Activated naive CD8-positive, alpha-beta T cell (primary cell): ENCODE measurements at regions not wholly inside any gene's neighbourhood (a gene's known extent, or its start where the extent isn't known, plus 50 kb on each side); places are given as distances from the start of the nearest gene placed in this dataset.

Source experiments
- H3K27ac Mint-ChIP-seq: one replicate; pipeline ENCODE4 v1.8.0; 2021; ENCODE audit warnings: mixed read lengths
- H3K27me3 Mint-ChIP-seq: one replicate; pipeline ENCODE4 v1.8.0; 2021; ENCODE audit warnings: mixed read lengths
- H3K36me3 Mint-ChIP-seq: one replicate; pipeline ENCODE4 v1.8.0; 2021; ENCODE audit warnings: mixed read lengths
- H3K4me1 Mint-ChIP-seq: one replicate; pipeline ENCODE4 v1.8.0; 2021; ENCODE audit warnings: low read depth, mixed read lengths
- H3K4me3 Mint-ChIP-seq: one replicate; pipeline ENCODE4 v1.8.0; 2021; ENCODE audit warnings: mild to moderate bottlenecking, mixed read lengths
- H3K9me3 Mint-ChIP-seq: one replicate; pipeline ENCODE4 v1.8.0; 2021; ENCODE audit warnings: low read depth, mixed read lengths

GRCh38 chr11:45027312-45027711 is 76.6 kb upstream of the TP53I11 start:
- Mint-ChIP-seq H3K4me1 (peaks cover 14% of the 10 kb centered on the region), H3K27ac (no peak overlapping the region), H3K36me3 (no peaks in the 10 kb centered on the region), H3K4me3 (no peak overlapping the region), H3K27me3 (no peaks in the 10 kb centered on the region), H3K9me3 (no peaks in the 10 kb centered on the region)

- no peaks in the 10 kb centered on the region for H3K27me3 Mint-ChIP-seq
- H3K36me3 Mint-ChIP-seq, result no peaks in the 10 kb centered on the region
- no peak overlapping the region for H3K27ac Mint-ChIP-seq
- peaks cover 14% of the 10 kb centered on the region for H3K4me1 Mint-ChIP-seq
- H3K4me3 Mint-ChIP-seq, result no peak overlapping the region
- H3K9me3 Mint-ChIP-seq, result no peaks in the 10 kb centered on the region
Observed at GRCh38 chr11:45028911-45029682, 78.4 kb upstream of the TP53I11 start.

DNA sequence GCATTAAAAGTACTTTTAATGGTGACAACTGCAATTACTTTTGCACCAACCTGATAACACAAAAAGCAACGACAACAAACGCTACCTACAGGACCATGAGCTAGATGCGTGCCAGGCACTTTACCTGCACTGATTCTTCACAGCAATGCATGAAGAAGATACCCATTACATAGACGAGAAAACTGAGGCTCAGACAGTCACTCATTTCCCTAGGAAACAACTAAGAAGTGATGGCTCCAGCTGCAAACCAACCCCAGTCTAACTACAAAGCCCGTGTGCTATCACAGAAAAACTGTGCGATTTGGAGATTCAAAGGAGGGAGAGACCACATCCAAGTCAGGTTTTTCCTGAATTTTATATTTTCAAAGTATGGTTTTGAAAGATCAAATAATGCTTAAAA is 80.1 kb upstream of the TP53I11 start:
- no peaks in the 10 kb centered on the region for H3K36me3 Mint-ChIP-seq

GRCh38 chr11:45031912-45032519 is 81.3 kb upstream of the TP53I11 start:
- Mint-ChIP-seq H3K9me3 (no peaks in the 10 kb centered on the region), H3K27ac (no peak overlapping the region), H3K4me1 (no peaks in the 10 kb centered on the region), H3K36me3 (no peaks in the 10 kb centered on the region), H3K27me3 (no peaks in the 10 kb centered on the region), H3K4me3 (no peak overlapping the region)

More for the DNA sequence above, 80.1 kb upstream of the TP53I11 start:
- Mint-ChIP-seq H3K9me3 (no peaks in the 10 kb centered on the region), H3K4me1 (peaks cover 9% of the 10 kb centered on the region), H3K4me3 (no peak overlapping the region), H3K27ac (no peak overlapping the region), H3K27me3 (no peaks in the 10 kb centered on the region)

DNA sequence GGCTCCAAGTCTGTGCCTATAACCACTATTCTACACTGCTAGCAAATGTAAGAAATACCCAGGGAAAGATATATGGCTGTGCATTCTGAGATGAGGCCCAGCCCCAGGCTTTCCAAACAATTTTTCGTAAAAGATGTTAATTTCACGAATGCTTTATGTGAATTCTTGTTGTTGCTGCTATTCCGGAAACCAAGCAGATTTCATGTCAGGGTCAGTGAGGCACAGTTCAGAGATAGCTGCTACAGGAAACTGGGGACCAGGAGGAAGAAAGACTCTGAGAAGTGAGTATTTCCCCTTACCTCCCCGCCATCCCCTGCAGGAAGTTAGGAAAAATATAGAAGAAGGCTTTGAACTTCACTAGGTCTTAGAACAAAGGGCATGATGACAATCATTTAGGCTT is 84.7 kb upstream of the TP53I11 start:
- H3K9me3 Mint-ChIP-seq, result peaks cover 12% of the 10 kb centered on the region
- H3K4me1 Mint-ChIP-seq, result no peaks in the 10 kb centered on the region
- H3K27ac Mint-ChIP-seq, result no peak overlapping the region
- peaks cover 7% of the 10 kb centered on the region for H3K36me3 Mint-ChIP-seq
- H3K4me3 Mint-ChIP-seq, result no peak overlapping the region
- no peaks in the 10 kb centered on the region for H3K27me3 Mint-ChIP-seq

- Mint-ChIP-seq H3K36me3 (peaks cover 7% of the 10 kb centered on the region), H3K27me3 (no peaks in the 10 kb centered on the region), H3K27ac (no peak overlapping the region), H3K4me3 (no peak overlapping the region), H3K4me1 (no peaks in the 10 kb centered on the region), H3K9me3 (peaks cover 12% of the 10 kb centered on the region)
Observed at GRCh38 chr11:45036010-45036409, 85.3 kb upstream of the TP53I11 start.

DNA sequence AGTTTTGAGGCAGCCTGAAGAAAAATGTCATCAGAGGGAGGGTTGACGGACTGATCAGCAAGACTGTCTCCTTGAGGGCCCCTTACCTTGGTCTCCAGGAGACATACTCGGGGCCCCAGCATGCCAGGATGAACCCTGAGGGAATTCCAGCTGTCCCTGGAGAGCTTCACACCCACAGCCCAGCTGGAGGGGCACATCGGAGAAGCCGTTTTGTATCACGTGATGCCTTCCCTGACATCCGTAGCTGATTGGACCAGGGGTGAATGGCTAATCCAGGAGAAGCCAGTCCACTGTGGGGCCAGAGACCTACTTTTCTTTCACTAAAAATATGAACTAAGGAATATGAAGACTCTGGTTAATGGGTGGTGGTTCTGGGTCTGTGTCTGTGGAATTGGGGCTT is 86.0 kb upstream of the TP53I11 start:
- Mint-ChIP-seq H3K36me3 (peaks cover 7% of the 10 kb centered on the region), H3K9me3 (peaks cover 12% of the 10 kb centered on the region), H3K4me1 (no peaks in the 10 kb centered on the region), H3K4me3 (no peak overlapping the region), H3K27me3 (no peaks in the 10 kb centered on the region), H3K27ac (no peak overlapping the region)

GRCh38 chr11:45037434-45038005 is 86.8 kb upstream of the TP53I11 start:
- Mint-ChIP-seq H3K4me1 (no peaks in the 10 kb centered on the region), H3K27ac (no peak overlapping the region), H3K27me3 (no peaks in the 10 kb centered on the region), H3K9me3 (peaks cover 12% of the 10 kb centered on the region), H3K36me3 (peaks cover 7% of the 10 kb centered on the region), H3K4me3 (no peak overlapping the region)

- Mint-ChIP-seq H3K4me1 (no peaks in the 10 kb centered on the region), H3K36me3 (peaks cover 7% of the 10 kb centered on the region), H3K4me3 (no peak overlapping the region), H3K27me3 (no peaks in the 10 kb centered on the region), H3K27ac (no peak overlapping the region), H3K9me3 (peaks cover 12% of the 10 kb centered on the region)
Observed at GRCh38 chr11:45038923-45039322, 88.2 kb upstream of the TP53I11 start.

DNA sequence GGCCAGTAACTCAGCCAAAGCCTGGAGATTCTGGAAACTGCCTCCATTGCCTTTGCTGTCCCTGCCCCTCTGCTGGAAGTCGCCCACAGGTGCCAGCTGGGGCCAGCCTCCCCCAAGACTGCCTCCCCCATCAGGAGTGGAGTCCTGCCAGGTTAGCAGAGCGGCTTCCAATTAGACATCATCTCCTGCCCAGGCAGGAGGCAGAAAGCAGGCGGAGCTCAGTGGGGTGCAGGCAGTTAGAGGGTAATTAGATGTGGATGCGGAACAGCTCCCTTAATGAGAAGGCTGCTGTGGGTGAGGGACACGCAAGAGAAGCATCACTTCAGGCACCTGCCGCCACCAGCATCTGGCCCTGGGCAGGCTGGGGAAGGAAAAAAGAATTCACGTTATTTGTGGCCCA is 90.9 kb upstream of the TP53I11 start:
- peaks cover 7% of the 10 kb centered on the region for H3K36me3 Mint-ChIP-seq
- H3K27ac Mint-ChIP-seq, result no peak overlapping the region
- H3K27me3 Mint-ChIP-seq, result no peaks in the 10 kb centered on the region
- no peak overlapping the region for H3K4me3 Mint-ChIP-seq
- no peaks in the 10 kb centered on the region for H3K4me1 Mint-ChIP-seq
- H3K9me3 Mint-ChIP-seq, result peaks cover 12% of the 10 kb centered on the region

DNA sequence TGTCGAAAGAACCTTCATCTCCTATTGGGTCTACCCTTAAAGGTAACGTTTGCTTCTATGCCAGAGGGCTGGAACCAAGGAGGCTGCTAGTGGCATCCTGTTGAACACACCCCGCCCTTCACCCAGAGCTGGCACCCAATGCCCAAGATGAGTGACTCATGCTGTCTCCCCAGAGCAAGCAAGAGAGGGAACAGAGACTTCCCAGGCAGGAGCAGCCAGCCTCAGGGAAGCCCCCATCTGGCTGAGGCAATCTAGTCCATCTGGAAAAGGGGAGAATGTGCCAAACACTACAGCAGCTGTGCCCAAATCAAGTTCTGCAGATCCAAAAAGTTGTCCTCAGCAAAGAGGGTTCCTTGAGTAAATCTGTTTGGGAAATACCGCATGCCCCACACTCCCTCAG is 91.9 kb upstream of the TP53I11 start:
- Mint-ChIP-seq H3K27ac (no peak overlapping the region), H3K4me1 (no peaks in the 10 kb centered on the region), H3K27me3 (no peaks in the 10 kb centered on the region), H3K9me3 (peaks cover 12% of the 10 kb centered on the region), H3K36me3 (peaks cover 7% of the 10 kb centered on the region), H3K4me3 (no peak overlapping the region)

DNA sequence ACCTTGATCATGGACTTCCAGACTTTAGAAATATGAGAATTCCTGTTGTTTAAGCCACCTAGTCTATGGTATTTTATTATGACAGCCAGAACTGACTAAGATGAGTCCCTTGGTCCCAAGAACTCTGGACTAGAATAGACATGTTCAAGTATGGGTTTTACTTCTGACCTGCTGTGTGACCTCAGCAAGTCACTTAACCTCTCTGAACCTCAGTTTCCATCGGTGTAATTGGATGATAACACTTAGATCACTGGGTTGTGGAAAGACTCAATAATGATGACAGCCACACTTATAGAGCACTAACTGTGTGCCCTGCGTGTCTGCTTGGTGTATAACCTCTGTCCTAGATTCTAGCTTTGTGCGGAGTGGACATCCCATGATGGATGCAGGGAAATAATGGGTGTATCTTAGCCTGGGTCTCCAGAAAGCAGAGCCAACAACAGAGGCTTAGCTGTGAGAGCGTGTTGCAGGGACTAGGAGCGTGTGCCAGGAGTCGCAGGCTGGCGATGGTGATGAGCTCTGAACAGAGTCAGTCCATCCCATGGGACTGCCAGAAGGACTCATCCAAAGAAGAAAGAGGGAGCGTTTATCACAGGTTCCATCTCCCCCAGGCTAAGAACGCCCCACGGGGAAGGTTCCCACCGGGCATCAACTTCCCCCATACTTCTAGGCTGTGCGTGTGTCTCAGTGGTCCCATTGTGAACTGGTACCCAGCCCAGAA is 93.2 kb upstream of the TP53I11 start:
- no peaks in the 10 kb centered on the region for H3K4me1 Mint-ChIP-seq

GRCh38 chr11:45045683-45046471 is 95.2 kb upstream of the TP53I11 start:
- no peaks in the 10 kb centered on the region for H3K4me1 Mint-ChIP-seq
- no peak overlapping the region for H3K27ac Mint-ChIP-seq
- no peaks in the 10 kb centered on the region for H3K27me3 Mint-ChIP-seq
- H3K9me3 Mint-ChIP-seq, result no peaks in the 10 kb centered on the region
- H3K36me3 Mint-ChIP-seq, result no peaks in the 10 kb centered on the region
- H3K4me3 Mint-ChIP-seq, result no peak overlapping the region

More for the DNA sequence above, 93.2 kb upstream of the TP53I11 start:
- Mint-ChIP-seq H3K36me3 (peaks cover 4% of the 10 kb centered on the region), H3K9me3 (peaks cover 4% of the 10 kb centered on the region), H3K4me3 (no peak overlapping the region), H3K27ac (no peak overlapping the region), H3K27me3 (no peaks in the 10 kb centered on the region)

DNA sequence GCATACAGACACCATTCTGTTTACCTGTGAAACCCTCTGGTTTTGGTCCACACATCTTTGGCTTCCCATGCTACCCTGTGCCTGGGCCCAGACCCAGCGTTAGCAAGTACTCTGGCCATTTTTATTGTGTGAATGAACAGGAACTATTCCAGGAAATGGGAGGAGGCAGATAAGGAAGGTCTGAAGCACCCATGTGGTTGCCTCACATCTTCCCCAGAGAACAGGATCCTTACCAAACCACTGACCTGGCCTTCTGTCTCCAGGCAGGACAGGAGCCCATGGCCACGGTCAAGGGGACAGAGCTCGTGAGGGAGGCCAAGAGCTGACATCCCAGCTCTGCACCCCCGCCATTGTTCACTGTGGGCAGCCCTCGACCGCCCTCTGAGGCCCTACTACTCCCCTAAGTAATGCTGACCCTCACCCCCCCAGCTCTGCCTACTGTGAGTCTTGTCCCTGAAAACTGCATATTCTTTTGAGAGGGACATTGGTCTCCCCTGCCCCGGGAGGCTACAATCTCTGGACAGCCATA is 97.7 kb upstream of the TP53I11 start:
- Mint-ChIP-seq H3K4me3 (no peak overlapping the region), H3K4me1 (no peaks in the 10 kb centered on the region), H3K9me3 (no peaks in the 10 kb centered on the region), H3K27me3 (no peaks in the 10 kb centered on the region), H3K27ac (no peak overlapping the region), H3K36me3 (no peaks in the 10 kb centered on the region)
